ENCODE measurements at regions not wholly inside any gene's neighbourhood (a gene's known extent, or its start where the extent isn't known, plus 50 kb on each side); places are given as distances from the start of the nearest gene placed in this dataset.
"Not testable (repeated sequence)": the region's sequence is repeated elsewhere in the genome, so short reads cannot be mapped to it uniquely, and the experiment has no call there.

- no peak for TF ChIP-seq CTCF (conservative IDR thresholded peaks at IDR 0.05)
- H3K9me3 Mint-ChIP-seq, result peaks cover 13% of the 10 kb centered on the region
- no peak overlapping the region for H3K27ac Mint-ChIP-seq
- no peaks in the 10 kb centered on the region for H3K27me3 Mint-ChIP-seq
- H3K4me3 Mint-ChIP-seq, result no peak overlapping the region
- H3K4me1 Mint-ChIP-seq (ENCODE audit: unreplicated experiment), result no peaks in the 10 kb centered on the region
- H3K36me3 Mint-ChIP-seq, result no peaks in the 10 kb centered on the region
- DNase-seq (ENCODE audit: extremely low spot score, unreplicated experiment), result peak; percentile 76
Observed at GRCh38 chr15:20355256-20355868, 186.2 kb downstream of the GOLGA6L6 start.

GRCh38 chr15:20354884-20355223, 186.7 kb downstream of the GOLGA6L6 start:
- H3K36me3 Mint-ChIP-seq; H3K4me1 Mint-ChIP-seq (ENCODE audit: unreplicated experiment); DNase-seq (ENCODE audit: extremely low spot score, unreplicated experiment); H3K27me3 Mint-ChIP-seq; H3K4me3 Mint-ChIP-seq; H3K27ac Mint-ChIP-seq: not testable (repeated sequence)
- H3K9me3 Mint-ChIP-seq, result peaks cover 15% of the 10 kb centered on the region

DNA sequence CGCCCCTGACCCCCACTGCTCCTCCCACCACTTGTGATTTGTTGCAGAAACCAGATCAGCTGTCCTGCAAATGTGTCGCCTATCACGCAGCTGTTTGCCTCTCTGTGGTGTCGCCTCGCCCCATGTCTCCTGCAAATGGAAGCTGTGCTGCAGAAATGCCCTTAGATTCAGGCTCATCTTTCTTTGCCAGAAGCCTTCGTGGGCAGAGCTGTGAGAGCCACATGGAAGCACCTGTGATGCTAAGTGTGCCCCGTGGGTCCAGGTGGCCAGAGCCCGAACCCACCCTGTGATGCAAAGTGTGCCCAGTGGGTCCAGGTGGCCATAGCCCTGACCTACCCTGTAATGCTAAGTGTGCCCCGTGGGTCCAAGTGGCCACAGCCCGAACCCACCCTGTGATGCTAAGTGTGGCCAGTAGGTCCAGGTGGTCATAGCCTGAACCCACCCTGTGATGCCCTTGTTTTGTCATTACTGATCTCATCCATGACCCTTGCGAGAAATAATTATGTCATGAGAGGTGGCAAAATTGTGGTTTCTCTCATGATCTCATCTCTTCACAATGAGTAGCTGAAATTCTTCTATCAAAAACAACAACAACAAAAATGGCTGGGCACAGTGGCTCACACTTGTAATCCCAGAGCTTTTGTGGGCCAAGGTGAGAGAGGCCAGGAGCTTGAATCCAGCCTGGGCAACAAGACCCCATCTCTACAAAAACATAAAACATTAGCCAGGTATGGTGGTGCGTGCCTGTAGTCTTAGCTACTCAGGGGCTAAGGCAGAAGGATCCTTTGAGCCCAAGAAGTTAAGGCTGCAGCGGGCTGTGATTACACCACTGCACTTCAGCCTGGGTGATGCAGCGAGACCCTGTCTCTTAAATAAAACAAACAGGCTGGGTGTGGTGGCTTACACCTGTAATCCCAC, 187.4 kb downstream of the GOLGA6L6 start:
- no peak for TF ChIP-seq CTCF (conservative IDR thresholded peaks at IDR 0.05)
- Mint-ChIP-seq H3K9me3 (peaks cover 15% of the 10 kb centered on the region), H3K4me1 (ENCODE audit: unreplicated experiment) (no peaks in the 10 kb centered on the region), H3K4me3 (no peak overlapping the region), H3K27me3 (no peaks in the 10 kb centered on the region), H3K36me3 (no peaks in the 10 kb centered on the region), H3K27ac (no peak overlapping the region)
- peak; percentile 76 for DNase-seq (ENCODE audit: extremely low spot score, unreplicated experiment)

- Mint-ChIP-seq H3K27me3 (no peaks in the 10 kb centered on the region), H3K4me1 (ENCODE audit: unreplicated experiment) (no peaks in the 10 kb centered on the region), H3K27ac (no peak overlapping the region), H3K36me3 (no peaks in the 10 kb centered on the region), H3K4me3 (no peak overlapping the region), H3K9me3 (peaks cover 15% of the 10 kb centered on the region)
- peak; percentile 79 for DNase-seq (ENCODE audit: extremely low spot score, unreplicated experiment)
- no peak for TF ChIP-seq CTCF (conservative IDR thresholded peaks at IDR 0.05)
Observed at GRCh38 chr15:20352241-20353200, 189.1 kb downstream of the GOLGA6L6 start.

DNA sequence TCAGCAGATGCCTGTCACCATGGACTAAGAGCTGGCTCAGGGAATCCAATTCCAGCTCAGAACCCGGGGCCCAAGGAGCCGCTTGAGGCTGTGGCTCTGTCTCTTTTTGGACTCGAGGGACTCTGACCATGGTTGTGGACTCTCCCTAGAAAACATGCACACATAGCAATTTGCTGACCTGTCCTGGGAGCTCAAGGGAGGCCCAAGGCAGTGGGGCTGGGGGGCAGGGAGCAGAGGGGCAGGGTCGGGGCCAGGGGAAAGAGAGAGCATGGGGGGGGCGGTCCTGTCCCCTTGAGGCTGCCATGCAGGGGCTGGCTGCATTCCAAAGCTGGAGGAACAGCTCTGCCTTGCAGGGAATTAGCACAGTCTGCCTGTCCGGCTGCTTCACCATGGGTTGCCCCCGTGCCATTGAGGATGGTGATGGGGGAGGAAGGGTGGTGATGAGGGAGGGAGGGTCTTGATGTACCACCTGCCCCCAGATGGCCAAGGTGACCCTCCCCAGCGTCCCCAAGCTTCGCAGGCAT, 190.1 kb downstream of the GOLGA6L6 start:
- no peak for TF ChIP-seq CTCF (conservative IDR thresholded peaks at IDR 0.05)
- no peaks in the 10 kb centered on the region for H3K4me1 Mint-ChIP-seq (ENCODE audit: unreplicated experiment)
- no peak overlapping the region for H3K4me3 Mint-ChIP-seq
- H3K9me3 Mint-ChIP-seq, result peaks cover 15% of the 10 kb centered on the region
- no peaks in the 10 kb centered on the region for H3K36me3 Mint-ChIP-seq
- DNase-seq (ENCODE audit: extremely low spot score, unreplicated experiment), result peak; percentile 84
- no peaks in the 10 kb centered on the region for H3K27me3 Mint-ChIP-seq
- no peak overlapping the region for H3K27ac Mint-ChIP-seq
